HepG2 (cell line): ENCODE measurements at regions not wholly inside any gene's neighbourhood (a gene's known extent, or its start where the extent isn't known, plus 50 kb on each side); places are given as distances from the start of the nearest gene placed in this dataset.

ENCODE experiments used
- ATAC-seq: fragments of 200-7000 bp; cut with Tn5 transposase; 3 replicates; pipeline ENCODE4 v1.9.1; 2020; ENCODE audit warnings: mild to moderate bottlenecking, moderate library complexity
- BruUV-seq: library from RNA; stranded (reverse); fragments of 400-500 nt; replicated peaks from 2 replicates; lab custom pipeline; 2021; lab: Mats Ljungman, UMichigan
- CTCF ChIA-PET: fragments of 300-600 bp; formaldehyde crosslinking; extraction: SDS; loops from one replicate; lab custom pipeline; 2021; ENCODE audit warnings: low total read pairs, inconsistent platforms, low intra/inter-chr PET ratio; lab: Yijun Ruan, JAX
- POLR2A ChIA-PET: fragments of 350-600 bp; sonication (Branson Sonifier 250); formaldehyde crosslinking; loops from one replicate; lab custom pipeline; 2020; ENCODE audit warnings: antibody characterized with exemption, inconsistent platforms; lab: Yijun Ruan, JAX
- DNase-seq: peaks from one replicate; pipeline ENCODE4 v3.0.0-alpha.2; 2015; ENCODE audit warnings: low spot score
- FAIRE-seq: peaks from 3 replicates; lab custom pipeline; 2011; peaks lifted over from hg19 to GRCh38; lab: Jason Lieb, UNC
- H2AFZ ChIP-seq: one replicate; pipeline ENCODE4 v1.6.1; 2011; ENCODE audit warnings: low read length, inconsistent platforms
- H3K27ac ChIP-seq: fragments of 300-600 bp; 3 replicates; pipeline ENCODE4 v1.8.0; 2011; ENCODE audit warnings: mixed run types, mild to moderate bottlenecking, mixed read lengths, low read length, inconsistent platforms; ENCODE audit not compliant: insufficient read depth; ENCODE audit errors: extremely low read length
- H3K27me3 ChIP-seq, 2 experiments: fragments of 200-600 bp in 1 of 2; 2 replicates in 1 of 2; 3 replicates in 1 of 2; pipeline versions ENCODE4 v1.6.0 to v1.8.0; 2011; ENCODE audit warnings: low read length in 2 of 2, mild to moderate bottlenecking in 2 of 2, moderate library complexity in 2 of 2, inconsistent platforms in 1 of 2; ENCODE audit not compliant: insufficient read depth in 2 of 2, control insufficient read depth in 1 of 2
- H3K36me3 ChIP-seq, 2 experiments: fragments of 200-600 bp in 1 of 2; replicated peaks in 1 of 2; 2 replicates in 1 of 2; 3 replicates in 1 of 2; pipeline versions ENCODE4 v1.5.1 to v1.8.0; 2011; ENCODE audit warnings: low read length in 2 of 2, inconsistent platforms in 1 of 2; ENCODE audit not compliant: insufficient read depth in 2 of 2, control insufficient read depth in 1 of 2
- H3K4me1 ChIP-seq: 2 replicates; pipeline ENCODE4 v1.5.1; 2012; ENCODE audit warnings: low read length, inconsistent platforms; ENCODE audit not compliant: insufficient read depth
- H3K4me2 ChIP-seq: 2 replicates; pipeline ENCODE4 v1.6.0; 2011; ENCODE audit warnings: low read depth, low read length, inconsistent platforms
- H3K4me3 ChIP-seq, 3 experiments: fragments of 200-600 bp in 1 of 3; sonication (generic), shearing (Covaris generic) in 1 of 3; replicated peaks in 1 of 3; 2 replicates each; pipeline ENCODE4 v1.5.1; 2011 to 2016; ENCODE audit warnings: low read length in 3 of 3, inconsistent platforms in 2 of 3, low read depth in 2 of 3, mild to moderate bottlenecking in 2 of 3, control low read depth in 1 of 3, mixed read lengths in 1 of 3; ENCODE audit not compliant: insufficient read depth in 1 of 3
- H3K79me2 ChIP-seq: one replicate; pipeline ENCODE4 v1.6.1; 2011; ENCODE audit warnings: low read length, inconsistent platforms; ENCODE audit not compliant: insufficient read depth
- H3K9ac ChIP-seq: 2 replicates; pipeline ENCODE4 v1.6.0; 2011; ENCODE audit warnings: mild to moderate bottlenecking, low read depth, low read length, inconsistent platforms; ENCODE audit not compliant: insufficient read depth
- H3K9me3 ChIP-seq: 2 replicates; pipeline ENCODE4 v1.5.1; 2012; ENCODE audit warnings: mild to moderate bottlenecking, low read length
- H4K20me1 ChIP-seq: 2 replicates; pipeline ENCODE4 v1.6.0; 2011; ENCODE audit warnings: inconsistent platforms, mild to moderate bottlenecking, low read length, moderate library complexity; ENCODE audit not compliant: insufficient read depth
- ARNT ChIP-seq: fragments of 450-650 bp; IDR thresholded peaks from 2 replicates; pipeline ENCODE4 v1.6.1; 2017
- ATF7-NPFF ChIP-seq: sonication (generic); formaldehyde crosslinking; IDR thresholded peaks from 2 replicates; pipeline ENCODE4 v1.8.1; 2023; ENCODE audit warnings: mild to moderate bottlenecking, low read depth, missing genetic modification reagents, moderate library complexity
- CHD4 ChIP-seq: fragments of 200-600 bp; sonication (generic); IDR thresholded peaks from 2 replicates; pipeline ENCODE4 v1.7.0; 2017; ENCODE audit warnings: mild to moderate bottlenecking, low read length, borderline replicate concordance
- PHF20 ChIP-seq: sonication (generic); formaldehyde crosslinking; IDR thresholded peaks from 2 replicates; pipeline ENCODE4 v1.5.0; 2020; ENCODE audit warnings: mild to moderate bottlenecking, missing genetic modification reagents
- WGBS: methylation state at CpG from one replicate; pipeline ENCODE4 v1.1.6; 2017; ENCODE audit warnings: low lambda C conversion rate; 5-methylcytosine and 5-hydroxymethylcytosine counted together
- in situ Hi-C: cut with HindIII; loops from 2 replicates; pipeline ENCODE4 v1.10.0; 2017; ENCODE audit warnings: low pct_unique_long_range_greater_than_20kb; ENCODE audit not compliant: extremely low pct_ligation_motif_present
- intact Hi-C: fragments of 100-400 bp; cut with micrococcal nuclease; formaldehyde crosslinking; loops from one replicate; pipeline ENCODE4 v1.10.0; 2022; ENCODE audit not compliant: unreplicated experiment
- TF ChIP-seq, protein P1 (sequence below): sonication (generic); formaldehyde crosslinking; IDR thresholded peaks from 2 replicates; pipeline ENCODE4 v1.4.0; 2020; ENCODE audit warnings: mild to moderate bottlenecking, low read depth, missing genetic modification reagents
- TF ChIP-seq, protein P2 (sequence below): sonication (generic); formaldehyde crosslinking; IDR thresholded peaks from 2 replicates; pipeline ENCODE4 v1.4.0; 2020; ENCODE audit warnings: missing genetic modification reagents, borderline replicate concordance
- TF ChIP-seq, protein P3 (sequence below): sonication (generic); formaldehyde crosslinking; IDR thresholded peaks from 2 replicates; pipeline ENCODE4 v1.5.0; 2020; ENCODE audit warnings: mild to moderate bottlenecking, missing genetic modification reagents, borderline replicate concordance

DNA sequence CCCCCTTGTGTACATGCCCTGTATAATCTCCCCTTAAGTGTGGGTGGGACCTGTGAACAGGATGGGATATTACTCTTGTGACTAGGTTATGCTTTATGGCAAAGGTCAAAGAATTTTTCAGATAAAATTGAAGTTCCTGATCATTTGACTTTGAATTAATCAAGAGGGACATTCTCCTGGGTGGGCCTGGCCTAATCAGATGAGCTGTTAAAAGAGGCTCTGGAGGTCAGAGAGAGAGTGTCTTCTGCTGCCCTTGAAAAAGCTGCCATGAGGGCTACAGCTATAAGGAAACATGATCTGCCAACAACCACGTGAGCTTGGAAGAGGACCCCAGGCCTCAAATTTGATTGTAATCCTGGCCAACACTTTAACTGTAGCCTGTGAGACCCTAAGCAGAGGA lies 125.6 kb upstream of the CSF3R start:
- WGBS, result 0% methylated on average over 1 of the region's 1 CpG
- H3K79me2 ChIP-seq, result no peaks in the 10 kb centered on the region
- DNase-seq (no peak), FAIRE-seq (no peak), ATAC-seq (no peak)
- no peaks in the 10 kb centered on the region for H3K36me3 ChIP-seq
- H4K20me1 ChIP-seq, result no peaks in the 10 kb centered on the region
- intact Hi-C loops, result no loop called here
- H3K27me3 ChIP-seq, result peaks cover 0 to 3% of the 10 kb centered on the region in 2 experiments; a peak in 1 of 5 replicates
- BruUV-seq, result no TSS peak
- in situ Hi-C loops, result no loop called here
- H2AFZ ChIP-seq, result no peak overlapping the region
- no peak overlapping the region for H3K9ac ChIP-seq
- H3K4me2 ChIP-seq, result no peak overlapping the region
- no peaks in the 10 kb centered on the region for H3K4me1 ChIP-seq
- H3K4me3 ChIP-seq, result no peak overlapping the region
- CTCF ChIA-PET, result no interaction called here
- H3K27ac ChIP-seq, result no peak overlapping the region
- TF ChIP-seq, protein P1, sequence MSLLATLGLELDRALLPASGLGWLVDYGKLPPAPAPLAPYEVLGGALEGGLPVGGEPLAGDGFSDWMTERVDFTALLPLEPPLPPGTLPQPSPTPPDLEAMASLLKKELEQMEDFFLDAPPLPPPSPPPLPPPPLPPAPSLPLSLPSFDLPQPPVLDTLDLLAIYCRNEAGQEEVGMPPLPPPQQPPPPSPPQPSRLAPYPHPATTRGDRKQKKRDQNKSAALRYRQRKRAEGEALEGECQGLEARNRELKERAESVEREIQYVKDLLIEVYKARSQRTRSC (CRISPR knock-in tag), result no peak
- no peak for TF ChIP-seq ARNT
- TF ChIP-seq PHF20 (CRISPR knock-in tag), result no peak
- no peak for TF ChIP-seq ATF7-NPFF
- TF ChIP-seq CHD4, result no peak
- TF ChIP-seq, protein P2, sequence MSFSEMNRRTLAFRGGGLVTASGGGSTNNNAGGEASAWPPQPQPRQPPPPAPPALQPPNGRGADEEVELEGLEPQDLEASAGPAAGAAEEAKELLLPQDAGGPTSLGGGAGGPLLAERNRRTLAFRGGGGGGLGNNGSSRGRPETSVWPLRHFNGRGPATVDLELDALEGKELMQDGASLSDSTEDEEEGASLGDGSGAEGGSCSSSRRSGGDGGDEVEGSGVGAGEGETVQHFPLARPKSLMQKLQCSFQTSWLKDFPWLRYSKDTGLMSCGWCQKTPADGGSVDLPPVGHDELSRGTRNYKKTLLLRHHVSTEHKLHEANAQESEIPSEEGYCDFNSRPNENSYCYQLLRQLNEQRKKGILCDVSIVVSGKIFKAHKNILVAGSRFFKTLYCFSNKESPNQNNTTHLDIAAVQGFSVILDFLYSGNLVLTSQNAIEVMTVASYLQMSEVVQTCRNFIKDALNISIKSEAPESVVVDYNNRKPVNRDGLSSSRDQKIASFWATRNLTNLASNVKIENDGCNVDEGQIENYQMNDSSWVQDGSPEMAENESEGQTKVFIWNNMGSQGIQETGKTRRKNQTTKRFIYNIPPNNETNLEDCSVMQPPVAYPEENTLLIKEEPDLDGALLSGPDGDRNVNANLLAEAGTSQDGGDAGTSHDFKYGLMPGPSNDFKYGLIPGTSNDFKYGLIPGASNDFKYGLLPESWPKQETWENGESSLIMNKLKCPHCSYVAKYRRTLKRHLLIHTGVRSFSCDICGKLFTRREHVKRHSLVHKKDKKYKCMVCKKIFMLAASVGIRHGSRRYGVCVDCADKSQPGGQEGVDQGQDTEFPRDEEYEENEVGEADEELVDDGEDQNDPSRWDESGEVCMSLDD, result no peak
- TF ChIP-seq, protein P3, sequence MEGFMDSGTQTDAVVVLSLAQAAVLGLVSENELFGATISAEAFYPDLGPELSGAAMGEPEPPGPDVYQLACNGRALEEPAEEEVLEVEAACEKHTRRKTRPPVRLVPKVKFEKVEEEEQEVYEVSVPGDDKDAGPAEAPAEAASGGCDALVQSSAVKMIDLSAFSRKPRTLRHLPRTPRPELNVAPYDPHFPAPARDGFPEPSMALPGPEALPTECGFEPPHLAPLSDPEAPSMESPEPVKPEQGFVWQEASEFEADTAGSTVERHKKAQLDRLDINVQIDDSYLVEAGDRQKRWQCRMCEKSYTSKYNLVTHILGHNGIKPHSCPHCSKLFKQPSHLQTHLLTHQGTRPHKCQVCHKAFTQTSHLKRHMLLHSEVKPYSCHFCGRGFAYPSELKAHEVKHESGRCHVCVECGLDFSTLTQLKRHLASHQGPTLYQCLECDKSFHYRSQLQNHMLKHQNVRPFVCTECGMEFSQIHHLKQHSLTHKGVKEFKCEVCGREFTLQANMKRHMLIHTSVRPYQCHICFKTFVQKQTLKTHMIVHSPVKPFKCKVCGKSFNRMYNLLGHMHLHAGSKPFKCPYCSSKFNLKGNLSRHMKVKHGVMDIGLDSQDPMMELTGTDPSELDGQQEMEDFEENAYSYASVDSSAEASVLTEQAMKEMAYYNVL (CRISPR knock-in tag), result no peak
- no peaks in the 10 kb centered on the region for H3K9me3 ChIP-seq
- POLR2A ChIA-PET, result no interaction called here
